ENCODE measurements at regions not wholly inside any gene's neighbourhood (a gene's known extent, or its start where the extent isn't known, plus 50 kb on each side); places are given as distances from the start of the nearest gene placed in this dataset.
"Not testable (repeated sequence)": the region's sequence is repeated elsewhere in the genome, so short reads cannot be mapped to it uniquely, and the experiment has no call there.

DNA sequence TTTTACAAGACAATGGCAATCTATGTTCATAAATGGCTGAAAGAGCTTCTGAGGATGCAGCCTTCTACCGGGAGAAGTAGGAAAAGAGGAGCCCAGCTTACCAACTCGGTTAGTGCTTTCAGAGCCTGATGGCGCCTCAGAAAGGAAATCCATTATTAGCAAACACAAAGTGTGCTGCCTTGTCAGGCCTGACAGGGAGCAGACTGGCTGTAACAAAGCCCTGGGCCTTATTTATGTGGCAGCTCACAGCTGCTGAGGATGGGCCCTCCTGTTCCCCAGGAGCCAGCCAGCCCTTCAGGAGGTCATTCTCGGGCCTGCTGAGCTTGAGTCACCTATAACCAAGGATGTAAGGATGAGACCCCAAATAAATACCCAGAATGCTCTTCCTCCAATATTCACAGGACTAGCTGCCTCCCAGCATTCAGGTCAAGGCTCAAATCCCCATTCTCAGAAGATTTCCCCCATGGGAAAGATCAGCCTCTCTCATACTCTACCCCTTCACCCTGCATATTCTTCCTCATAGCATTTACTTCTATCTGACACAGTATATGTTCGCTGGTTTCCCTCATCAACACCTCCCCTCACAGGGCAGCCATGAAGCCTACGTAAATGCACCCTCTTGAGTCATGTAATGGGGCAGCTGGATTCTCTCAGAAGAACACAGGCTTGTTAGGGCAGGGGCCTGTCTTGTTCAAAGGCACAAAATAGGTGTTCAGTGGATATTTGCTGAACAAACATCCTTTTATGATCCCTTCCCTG lies 227.0 kb upstream of the RASGEF1B start:
- no peak for DNase-seq

DNA sequence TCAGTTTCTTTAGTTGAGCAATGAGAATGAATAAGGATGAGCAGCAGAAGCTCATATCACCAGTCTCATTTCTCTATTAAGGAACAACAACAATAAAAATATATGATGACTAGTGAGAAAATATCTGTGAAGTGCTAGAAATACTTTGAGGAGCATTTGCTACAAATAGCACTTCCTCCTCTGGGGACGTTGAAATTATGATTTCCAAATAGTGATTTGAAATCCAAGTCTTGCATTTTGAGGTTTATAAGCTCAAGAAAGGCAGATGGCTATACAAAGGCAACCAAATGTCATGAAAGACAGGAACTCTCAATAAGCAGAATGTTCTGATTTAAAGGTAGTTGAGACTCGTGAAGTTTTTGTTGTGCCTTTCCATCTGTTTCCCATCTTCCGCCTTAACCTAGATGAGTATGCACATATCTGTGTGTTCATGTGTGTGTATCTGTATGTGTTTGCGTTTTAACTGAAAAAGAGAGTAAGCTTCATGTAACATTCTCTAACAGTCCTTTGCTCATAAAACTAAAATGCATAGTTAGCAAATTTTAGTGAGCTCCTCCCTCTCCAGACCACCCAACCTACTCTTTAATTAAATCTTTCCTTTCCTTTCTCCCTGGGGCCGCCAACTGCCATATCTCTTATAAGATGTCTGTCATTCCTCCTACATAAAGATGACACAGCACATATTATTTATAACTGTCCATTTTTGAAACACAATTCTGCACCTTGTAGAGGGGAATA lies 222.6 kb upstream of the RASGEF1B start:
- DNase-seq: no peak

DNA sequence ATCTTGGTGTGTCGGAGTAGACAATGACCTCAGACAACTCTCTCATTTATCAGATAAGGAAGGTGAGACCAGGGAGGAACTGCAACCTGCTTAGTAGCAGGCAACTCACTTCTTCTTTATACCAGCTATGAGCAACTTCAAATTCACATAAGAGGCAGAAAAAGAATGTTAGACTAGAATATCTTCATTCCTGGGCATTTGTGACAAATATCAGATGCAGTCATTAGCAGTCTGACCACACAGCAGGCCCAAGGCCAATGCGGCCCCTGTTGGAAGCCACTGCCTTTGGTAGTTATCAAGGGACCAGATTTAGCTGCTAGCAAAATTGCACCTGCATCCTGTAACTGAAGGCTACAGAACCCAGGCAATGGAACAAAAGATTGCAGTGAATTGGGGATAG lies 219.2 kb upstream of the RASGEF1B start:
- DNase-seq: no peak

- no peak for DNase-seq
Measured at GRCh38 chr4:81688085-81688484, 216.4 kb upstream of the RASGEF1B start.

- no peak for DNase-seq
Measured at GRCh38 chr4:81687471-81687870, 215.8 kb upstream of the RASGEF1B start.

DNA sequence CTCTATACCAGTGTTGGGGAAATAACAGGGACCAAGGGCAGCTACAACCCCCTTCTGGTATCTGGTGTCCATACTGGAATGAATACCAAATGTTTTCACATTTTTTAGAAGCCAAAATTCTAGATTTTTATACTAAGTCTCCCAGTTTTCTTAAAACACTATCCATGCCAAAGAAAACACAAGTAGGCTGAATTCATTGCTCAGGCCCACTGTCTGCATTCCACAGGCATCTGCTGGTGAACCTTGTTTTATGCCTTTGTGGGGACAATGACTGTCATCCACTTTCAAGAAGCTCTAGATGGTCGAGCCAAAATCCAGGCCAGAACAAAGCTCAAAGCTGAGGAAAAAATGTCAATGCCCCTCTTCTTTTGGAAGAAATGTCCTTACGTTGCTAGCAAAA lies 213.4 kb upstream of the RASGEF1B start:
- no peak for DNase-seq

GRCh38 chr4:81684352-81684751 lies 212.6 kb upstream of the RASGEF1B start:
- DNase-seq: no peak

- DNase-seq: no peak
Measured at GRCh38 chr4:81682492-81682891, 210.8 kb upstream of the RASGEF1B start.

GRCh38 chr4:81679315-81679714 lies 207.6 kb upstream of the RASGEF1B start:
- no peak for DNase-seq

DNA sequence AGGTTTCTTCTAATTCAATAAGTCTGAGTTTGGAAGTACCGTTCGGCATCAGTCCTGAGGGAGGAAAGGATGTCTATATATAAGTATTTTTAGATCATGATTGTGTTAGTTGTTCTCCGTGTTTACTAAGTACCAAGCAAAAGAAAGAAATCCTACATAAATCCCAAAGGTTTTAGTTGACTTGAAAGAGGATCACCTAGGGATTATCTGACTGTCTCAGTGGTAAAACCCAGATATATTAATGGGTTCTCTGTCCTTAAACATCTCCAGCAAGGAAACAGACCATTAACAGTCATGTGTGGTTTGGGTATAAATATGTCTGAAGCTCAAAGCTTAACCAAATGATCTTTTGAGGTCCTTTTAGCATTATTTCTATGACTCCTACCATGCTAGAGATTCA lies 207.1 kb upstream of the RASGEF1B start:
- no peak for DNase-seq

- DNase-seq: peak; percentile 65
Measured at GRCh38 chr4:81676537-81676936, 204.8 kb upstream of the RASGEF1B start.

DNA sequence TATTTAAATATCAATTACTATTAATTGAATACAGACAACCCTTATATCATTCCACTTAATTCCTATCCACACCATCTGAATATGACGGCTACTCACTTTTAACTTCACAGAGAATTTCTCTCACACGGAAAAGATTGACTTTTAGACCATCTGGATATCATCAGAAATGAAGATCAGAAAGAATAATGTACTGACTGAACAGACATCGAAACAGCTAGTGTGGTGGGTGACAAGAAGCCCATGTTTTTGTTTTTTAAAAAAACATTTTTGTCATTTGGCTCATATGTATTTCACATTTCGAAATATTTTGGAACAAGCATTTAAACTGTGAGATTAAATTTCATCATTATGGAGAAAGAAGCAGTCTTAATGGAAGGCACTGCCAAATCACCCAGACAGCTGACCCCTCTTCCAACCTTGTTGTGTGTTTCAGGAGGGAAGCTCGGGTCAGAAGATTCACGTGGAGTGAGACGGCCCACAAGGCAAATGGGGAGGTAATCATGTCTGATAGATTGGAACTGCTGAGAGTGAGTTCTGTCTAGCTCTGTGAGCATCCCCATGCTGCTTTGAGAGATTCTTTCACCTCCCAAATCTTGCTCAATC lies 204.2 kb upstream of the RASGEF1B start:
- DNase-seq: no peak

DNA sequence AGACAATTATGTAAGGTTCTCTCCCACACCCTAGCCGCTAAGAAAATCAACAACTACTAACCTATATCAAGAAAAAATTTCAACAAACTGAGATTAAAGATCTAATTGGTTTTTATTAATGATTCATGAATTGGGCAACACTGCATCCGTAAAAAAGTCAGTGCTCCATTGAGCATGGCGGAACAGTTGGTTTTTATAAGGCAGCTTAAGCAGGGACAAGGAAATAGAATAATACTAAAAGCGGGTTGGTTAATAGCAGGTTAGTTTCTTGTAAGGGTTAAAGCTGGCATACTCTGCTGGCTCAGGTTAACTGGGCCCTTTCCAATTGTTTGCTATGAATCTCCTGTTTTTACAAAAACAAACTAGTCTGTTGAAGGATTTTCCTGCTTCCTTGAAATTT lies 202.3 kb upstream of the RASGEF1B start:
- no peak for DNase-seq

DNA sequence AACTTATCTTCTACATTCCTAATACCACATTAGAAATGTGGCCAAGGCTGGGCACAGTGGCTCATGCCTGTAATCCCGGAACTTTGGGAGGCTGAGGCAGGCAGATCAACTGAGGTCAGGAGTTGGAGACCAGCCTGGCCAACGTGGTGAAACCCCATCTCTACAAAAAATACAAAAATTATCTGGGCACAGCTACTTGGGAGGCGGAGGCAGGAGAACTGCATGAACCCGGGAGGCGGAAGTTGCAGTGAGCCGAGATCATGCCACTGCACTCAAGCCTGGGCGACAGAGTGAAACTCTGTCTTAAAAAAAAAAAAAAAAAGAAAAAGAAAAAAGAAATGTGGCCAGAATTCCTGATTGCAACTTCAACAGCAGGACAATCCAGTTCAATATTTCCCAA lies 196.6 kb upstream of the RASGEF1B start:
- not testable (repeated sequence) for DNase-seq

- DNase-seq: no peak
Measured at GRCh38 chr4:81667539-81667938, 195.8 kb upstream of the RASGEF1B start.

DNA sequence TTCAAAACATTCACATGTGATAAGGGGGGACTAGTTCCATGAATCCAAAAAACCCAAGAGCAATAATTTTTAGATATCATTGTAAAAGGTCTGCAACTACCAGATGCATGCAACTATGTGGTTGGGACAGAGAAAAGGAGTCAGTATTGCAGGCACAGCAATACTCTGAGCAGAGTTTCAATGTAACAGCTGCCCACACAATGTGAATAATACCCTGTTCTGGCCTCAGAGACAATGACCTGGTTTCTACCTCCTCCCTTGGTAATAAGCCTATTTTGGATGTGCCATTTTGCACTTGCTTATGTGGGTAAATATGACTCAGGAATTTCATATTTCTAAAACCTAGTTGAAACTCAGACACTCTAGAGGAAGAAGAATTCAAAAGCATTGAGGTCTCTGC lies 194.8 kb upstream of the RASGEF1B start:
- no peak for DNase-seq

DNA sequence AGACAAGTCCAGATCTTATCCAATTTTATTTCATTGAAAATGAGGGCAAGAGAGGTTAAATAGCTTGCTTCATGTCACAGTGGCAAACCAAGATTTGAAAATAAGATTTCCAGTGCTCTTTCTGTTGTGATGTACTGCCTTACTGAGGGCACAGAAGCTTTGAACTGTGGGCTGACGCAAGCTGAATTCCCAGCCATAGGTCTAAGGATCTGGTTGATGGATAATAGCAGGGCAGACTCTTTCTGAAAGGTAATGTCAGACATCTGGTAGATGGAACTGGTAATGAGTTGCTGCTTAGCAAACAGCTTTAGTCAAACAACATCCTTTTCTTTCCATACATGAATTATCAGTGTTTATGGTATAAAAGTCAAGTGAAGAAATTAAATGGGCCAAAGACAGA lies 193.9 kb upstream of the RASGEF1B start:
- DNase-seq: no peak

GRCh38 chr4:81665045-81665444 lies 193.3 kb upstream of the RASGEF1B start:
- no peak for DNase-seq

DNA sequence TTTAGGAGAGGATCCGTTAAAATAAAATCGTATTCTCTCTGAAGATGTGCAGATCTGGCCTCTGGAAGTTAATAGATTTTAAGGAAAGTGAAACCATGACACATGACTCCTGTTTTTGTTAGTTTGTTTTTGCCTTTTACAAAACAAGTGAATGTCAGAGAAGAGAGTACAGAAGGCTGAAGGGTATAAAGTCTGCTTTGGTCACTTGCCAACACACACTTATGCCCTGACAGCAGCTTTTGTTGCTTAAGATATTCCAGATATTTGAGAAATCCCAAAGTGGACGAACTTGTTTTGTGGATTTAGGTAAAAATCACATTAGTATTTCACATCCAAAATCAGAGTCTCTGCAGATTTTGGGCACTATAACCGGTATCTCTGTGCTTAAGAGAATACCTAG lies 192.4 kb upstream of the RASGEF1B start:
- no peak for DNase-seq

DNA sequence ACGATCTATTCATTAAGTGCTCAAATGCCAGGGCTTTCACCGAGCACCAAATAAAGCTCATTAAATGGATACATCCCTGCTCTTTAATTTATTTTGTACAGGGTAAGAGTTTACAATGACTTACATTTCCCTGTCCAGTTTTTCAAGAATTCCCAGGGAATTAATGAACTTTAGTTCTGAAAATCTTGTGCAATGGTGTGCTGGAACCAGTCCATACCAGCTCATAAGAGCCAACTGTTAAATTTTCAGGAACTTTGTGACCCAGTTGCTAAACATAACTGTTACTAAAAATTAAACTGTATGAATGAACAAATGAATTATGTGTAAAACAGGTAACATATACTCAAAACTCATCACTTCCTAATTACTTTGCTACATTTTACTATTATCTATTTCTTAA lies 191.7 kb upstream of the RASGEF1B start:
- DNase-seq: no peak

GRCh38 chr4:81659051-81659450 lies 187.3 kb upstream of the RASGEF1B start:
- no peak for DNase-seq

GRCh38 chr4:81652069-81652478 lies 180.4 kb upstream of the RASGEF1B start:
- DNase-seq: no peak

DNA sequence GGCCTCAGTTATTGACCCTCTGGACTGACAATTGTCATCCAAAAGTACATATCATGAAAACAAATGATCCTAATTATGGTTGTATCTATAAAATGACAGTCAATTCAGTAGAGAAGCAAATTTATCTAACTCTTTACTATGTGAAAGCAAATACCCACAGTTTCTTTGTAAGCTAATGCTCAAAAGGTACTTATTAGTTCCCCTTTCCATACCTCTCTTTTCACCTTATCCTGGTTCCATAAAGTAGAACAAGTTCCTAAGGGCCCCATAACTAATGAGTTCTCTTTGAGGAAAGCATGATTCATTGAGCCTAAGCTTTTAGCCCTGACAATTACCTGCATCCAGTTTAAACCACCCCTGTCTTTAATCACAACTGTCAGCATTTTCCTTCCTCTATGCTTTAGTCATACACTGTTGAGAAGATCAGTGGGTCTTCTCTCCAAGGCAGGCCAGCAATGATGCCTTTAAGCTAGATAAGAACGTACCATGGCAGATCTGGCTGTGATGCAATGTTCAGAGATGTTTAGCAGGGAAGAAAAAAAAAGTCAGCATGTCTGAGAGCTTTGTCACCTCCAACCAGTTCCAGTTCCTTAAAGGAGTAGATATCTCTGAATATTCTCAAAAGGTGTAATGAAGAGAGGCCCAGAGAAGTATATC lies 179.7 kb upstream of the RASGEF1B start:
- DNase-seq: no peak
